Fibroblast of skin of right biceps (primary cell): ENCODE measurements at regions not wholly inside any gene's neighbourhood (a gene's known extent, or its start where the extent isn't known, plus 50 kb on each side); places are given as distances from the start of the nearest gene placed in this dataset.

ENCODE experiments used
- DNase-seq: peaks from one replicate; pipeline ENCODE4 v3.0.0-alpha.2; 2013

GRCh38 chr20:60658681-60659080 is 593.4 kb upstream of the CDH4 start:
- DNase-seq = no peak

- DNase-seq = no peak
Observed at GRCh38 chr20:60659240-60659639, 592.8 kb upstream of the CDH4 start.

DNA sequence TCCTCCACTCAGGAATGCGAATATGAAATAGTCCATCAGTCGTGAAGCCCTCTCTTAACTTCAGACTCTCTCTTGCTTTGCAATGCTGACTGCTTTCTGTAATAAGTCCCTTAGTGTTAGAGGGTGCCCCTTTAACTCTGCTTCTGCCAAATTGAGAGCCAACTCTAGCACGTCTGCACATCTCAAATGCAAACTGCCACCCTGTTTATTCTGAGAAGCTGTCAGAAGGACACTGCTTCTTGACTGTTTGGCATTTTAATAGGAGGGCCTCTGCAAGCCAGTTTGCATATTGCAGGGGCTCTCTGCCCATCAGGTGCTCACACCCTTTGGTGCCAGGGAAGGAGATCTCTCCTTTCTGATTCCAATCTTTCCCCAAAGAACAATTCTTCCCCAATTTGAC is 589.8 kb upstream of the CDH4 start:
- no peak for DNase-seq

- no peak for DNase-seq
Observed at GRCh38 chr20:60664106-60664505, 588.0 kb upstream of the CDH4 start.

DNA sequence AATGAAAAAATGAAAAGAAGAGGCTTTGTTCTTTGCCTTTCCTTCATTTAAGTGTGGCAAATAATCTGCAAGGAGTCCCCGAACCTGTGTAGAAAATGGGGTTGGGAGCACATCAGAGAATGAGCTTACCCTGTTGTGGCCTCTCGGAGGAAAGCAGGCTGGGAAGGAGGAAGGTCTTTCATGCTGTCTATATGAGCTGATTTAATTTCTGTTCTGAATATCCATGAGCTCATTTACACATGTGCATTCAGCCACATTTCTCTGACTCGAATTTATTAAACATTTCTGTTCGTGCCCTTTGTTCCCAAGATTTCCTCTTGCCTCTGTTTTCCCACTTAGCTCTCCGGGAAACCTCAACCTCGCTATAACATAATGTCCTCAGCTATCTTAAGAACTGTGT is 584.4 kb upstream of the CDH4 start:
- DNase-seq = no peak

DNA sequence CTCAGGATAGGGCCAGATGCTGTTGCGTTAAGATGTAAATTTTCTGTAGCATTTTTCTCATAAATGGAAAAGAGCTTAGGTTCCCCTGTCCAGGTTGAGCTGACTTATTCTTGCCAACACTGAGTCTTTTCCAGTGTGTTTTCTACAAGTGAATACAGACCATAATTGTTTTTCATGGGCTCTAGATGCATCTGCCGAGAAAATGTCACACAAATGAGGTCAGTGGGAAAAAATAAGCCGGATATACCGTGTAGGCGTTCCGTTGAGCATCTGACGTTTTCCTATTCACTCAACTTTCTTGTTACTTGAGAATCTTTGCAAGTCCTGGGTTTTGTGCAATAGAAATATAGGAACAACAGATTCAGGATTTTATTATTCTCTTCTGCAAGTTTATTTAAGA is 582.9 kb upstream of the CDH4 start:
- no peak for DNase-seq

DNA sequence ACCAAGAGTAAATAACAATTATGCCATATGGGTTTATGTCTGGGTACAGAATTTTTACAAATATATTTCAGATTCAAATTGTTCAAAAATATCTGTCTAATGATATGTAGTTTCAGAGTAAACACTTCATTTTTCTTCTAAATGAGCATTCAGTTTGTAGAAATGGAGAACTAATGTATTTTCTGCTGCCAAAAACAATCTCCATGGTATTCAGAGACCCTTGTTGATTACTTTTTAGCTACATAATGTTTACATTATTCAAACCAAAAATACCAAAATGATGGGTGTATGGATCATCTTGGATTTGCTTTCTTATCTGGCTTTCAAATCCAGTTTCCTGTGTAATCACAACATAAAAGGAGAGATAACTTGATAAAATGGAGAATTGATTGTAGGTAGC is 576.0 kb upstream of the CDH4 start:
- DNase-seq = no peak

GRCh38 chr20:60677819-60678218 is 574.2 kb upstream of the CDH4 start:
- no peak for DNase-seq

DNA sequence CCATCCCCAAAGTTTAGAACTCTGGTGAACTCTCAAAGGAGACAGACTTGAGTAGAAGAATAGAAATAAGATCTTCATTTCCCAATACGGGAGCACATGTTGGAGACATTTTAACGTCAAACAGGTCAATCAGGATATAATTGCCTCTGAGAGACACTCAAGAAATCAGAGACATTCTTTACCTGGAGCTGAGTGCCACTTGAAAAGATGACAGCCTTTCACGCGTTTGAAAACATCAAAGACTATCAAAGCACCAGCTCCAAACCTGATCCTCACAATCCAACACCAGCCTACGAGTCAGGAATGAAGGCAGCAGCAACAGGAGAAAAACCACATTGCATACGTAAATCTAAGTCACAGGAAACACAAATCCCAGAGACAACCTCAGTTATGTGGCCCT is 571.5 kb upstream of the CDH4 start:
- DNase-seq = no peak

- no peak for DNase-seq
Observed at GRCh38 chr20:60687213-60687612, 564.8 kb upstream of the CDH4 start.

- DNase-seq = no peak
Observed at GRCh38 chr20:60690771-60691170, 561.3 kb upstream of the CDH4 start.

DNA sequence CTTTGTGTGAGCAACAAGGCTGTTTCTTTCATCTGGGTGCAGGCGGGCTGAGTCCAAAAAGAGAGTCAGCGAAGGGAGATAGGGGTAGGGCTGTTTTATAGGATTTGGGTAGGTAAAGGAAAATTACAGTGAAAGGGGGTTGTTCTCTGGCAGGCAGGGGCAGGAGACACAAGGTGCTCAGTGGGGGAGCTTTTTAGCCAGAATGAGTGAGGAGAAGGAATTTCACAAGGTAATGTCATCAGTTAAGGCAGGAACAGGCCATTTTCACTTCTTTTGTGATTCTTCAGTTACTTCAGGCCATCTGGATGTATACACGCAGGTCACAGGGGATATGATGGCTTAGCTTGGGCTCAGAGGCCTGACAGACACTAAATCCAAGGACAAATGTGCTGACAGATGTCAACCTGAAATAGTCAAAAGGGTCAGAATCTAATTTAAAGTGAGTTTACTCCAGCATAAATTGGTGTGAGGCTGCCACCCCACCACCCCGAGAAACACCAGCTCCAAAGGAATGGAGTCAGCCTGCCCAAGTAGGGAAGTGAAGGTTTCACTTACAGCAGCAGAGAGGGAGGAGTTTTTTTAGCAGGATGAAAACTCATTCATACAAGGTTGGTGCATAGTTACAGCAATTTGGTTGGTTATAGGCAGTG is 560.0 kb upstream of the CDH4 start:
- DNase-seq = no peak

GRCh38 chr20:60693496-60694133 is 558.4 kb upstream of the CDH4 start:
- no peak for DNase-seq

DNA sequence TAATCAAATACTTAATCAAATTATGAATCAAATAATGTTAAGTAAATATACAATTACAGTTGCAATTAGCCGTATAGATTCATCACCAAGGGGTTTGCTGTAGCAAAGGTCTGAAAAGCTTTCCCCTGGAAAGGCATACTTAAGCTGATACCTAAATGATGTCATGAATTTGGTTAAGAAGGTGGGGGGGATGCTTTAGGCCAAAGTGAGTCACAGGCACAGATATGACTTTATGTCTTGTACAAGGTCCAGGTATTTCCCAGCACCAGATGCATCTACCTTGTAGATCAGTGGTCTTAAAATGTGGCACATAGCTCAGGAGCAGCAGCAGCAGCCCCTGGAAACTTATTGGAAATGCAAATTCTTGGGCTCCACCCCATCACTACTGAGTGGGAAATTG is 557.3 kb upstream of the CDH4 start:
- peak; percentile 81 for DNase-seq

DNA sequence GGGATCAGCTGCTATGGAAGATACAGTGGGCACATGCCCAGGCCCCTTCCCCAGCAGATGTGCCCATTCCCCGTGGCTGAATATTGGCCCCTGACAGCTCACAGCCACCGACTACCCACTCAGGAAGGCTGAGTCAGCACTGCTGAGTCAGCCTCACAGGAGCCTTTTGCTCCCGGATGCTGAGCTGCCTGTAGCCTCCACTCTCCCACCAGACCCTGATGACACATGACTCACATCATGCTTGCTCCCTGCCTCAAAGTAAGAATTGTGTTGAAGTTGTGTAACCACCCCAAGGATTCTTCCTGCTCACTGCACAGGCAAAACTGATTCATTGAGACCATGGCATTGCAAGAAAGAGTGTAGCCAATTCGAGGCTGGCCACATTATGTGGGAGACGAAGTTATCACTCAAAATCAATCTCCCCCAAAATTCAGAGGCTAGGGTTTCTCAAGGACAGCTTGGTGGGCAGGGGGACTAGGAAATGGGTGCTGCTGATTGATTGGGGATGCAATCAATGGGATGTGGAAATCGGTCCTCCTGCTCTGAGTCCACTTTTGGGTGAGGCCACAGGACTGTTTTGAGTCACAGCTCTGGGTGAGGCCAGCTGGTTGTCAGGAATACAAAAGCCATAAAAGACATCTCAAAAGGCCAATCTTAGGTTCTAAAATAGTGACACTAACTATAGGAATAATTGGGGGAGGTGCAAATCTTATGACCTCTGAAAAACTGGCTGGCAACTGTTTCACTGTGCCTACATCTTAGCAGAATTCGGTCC is 556.6 kb upstream of the CDH4 start:
- peak; percentile 97 for DNase-seq

DNA sequence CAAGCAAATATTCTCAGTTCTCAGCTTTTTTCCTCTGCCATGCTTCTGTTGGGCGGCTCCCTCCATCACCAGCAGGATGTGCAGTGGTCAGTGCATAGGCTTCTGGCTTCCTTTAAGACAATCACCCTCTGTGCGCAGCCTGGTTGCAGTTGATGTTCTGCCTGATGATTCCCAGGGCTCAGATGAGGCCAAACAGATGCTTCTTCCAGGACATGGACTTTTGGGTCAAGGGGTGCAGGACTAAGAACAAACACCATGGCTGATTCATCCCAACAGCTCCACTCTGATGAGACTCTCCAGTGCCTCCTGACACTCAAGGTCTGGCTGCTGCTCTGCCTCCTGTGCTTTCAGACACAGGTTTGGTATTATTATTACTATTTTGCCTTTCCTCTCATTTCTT is 554.8 kb upstream of the CDH4 start:
- DNase-seq = no peak

DNA sequence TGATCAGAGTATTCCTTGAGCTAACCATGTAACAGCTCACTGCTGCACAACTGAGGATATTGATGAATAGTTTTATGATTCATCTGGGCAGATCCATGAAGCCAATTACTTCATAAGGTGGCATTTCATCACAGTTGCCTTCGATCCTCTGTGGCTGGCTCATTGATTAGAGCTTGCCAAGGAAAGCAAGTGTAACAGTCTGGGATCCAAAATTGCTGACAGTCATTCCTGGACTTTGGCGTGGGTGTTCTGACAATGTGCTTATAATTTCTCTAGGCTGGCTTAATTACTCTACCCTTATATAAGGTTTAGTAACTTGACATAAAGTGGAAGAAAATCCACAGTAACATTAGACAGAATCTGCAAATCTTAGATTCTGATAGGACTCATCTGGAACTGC is 551.3 kb upstream of the CDH4 start:
- no peak for DNase-seq

GRCh38 chr20:60704147-60704546 is 547.9 kb upstream of the CDH4 start:
- DNase-seq = no peak

DNA sequence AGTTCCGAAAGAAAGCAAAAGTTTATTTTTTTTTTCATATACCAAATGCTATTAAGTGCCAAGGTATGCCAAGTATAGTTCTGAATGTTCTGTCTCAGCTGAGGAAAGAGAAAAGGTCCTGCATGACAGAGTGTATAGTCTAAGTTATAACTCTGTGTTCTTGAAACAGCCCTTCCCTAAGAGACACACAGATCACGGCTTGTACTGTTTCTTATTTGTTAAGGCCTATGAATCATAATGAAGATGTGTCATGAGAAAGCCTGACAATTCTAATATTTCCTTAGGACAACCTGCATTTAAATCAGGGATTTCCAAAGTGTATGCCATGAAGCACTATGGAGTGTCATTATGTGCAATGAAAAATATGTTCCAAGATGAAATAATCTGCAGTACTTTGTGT is 538.7 kb upstream of the CDH4 start:
- DNase-seq = no peak

DNA sequence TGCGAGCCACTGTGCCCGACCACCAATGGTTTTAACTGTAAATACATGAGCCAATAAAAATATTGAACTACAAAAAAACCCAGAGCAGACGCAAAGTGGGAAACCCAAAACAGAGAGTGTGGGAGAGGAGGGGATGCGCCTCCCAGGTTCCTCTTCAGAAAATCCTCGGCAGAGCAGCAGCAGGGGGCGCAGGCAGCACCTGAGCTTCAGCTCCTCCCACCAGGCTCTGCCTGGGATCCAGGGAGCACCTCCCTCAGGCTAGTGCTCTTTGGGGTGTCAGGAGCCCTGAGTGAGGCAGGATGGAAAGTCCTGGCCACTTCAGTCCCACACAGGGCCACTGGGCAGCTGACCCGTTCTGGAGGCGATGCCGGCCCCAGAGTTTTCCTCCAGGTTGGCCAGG is 536.9 kb upstream of the CDH4 start:
- DNase-seq = no peak

- no peak for DNase-seq
Observed at GRCh38 chr20:60718743-60719480, 533.1 kb upstream of the CDH4 start.

DNA sequence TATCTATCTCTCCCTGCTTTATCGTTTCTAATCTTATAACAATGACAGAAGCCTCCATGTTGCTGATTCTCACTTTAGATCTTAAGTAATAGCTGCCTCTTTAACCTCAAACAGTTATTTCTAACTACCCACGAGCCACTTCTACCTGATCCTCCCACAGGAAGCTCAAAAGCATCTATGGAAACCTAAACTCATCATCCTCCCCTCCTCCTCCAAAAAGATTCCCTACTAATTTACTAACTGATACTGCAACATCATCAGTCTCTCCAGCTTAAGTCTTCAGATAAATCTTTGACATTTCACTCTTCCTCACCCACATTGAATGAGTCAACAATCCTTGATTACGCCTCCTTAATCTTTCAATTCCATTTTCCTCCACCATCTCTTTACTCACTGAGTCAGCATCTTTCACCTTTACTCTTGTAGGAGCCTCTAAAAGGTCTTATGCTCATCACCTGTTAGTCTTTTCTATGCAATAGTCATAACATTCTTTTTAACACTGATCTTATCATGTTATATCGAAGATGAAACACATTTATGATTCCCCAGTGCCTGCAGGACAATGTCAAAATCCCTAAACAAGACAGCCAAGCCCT is 526.7 kb upstream of the CDH4 start:
- no peak for DNase-seq

GRCh38 chr20:60727425-60727824 is 524.6 kb upstream of the CDH4 start:
- DNase-seq = peak; percentile 3
